MM.1S (cell line): ENCODE measurements at regions not wholly inside any gene's neighbourhood (a gene's known extent, or its start where the extent isn't known, plus 50 kb on each side); places are given as distances from the start of the nearest gene placed in this dataset.

Source experiments
- DNase-seq: peaks from one replicate; pipeline ENCODE4 v3.0.0-alpha.2; 2015
- H2AFZ ChIP-seq: fragments of 300-600 bp; sonication (generic); 2 replicates; pipeline ENCODE4 v1.6.0; 2016; ENCODE audit warnings: antibody characterized with exemption, low read length
- H3F3A ChIP-seq: fragments of 300-600 bp; sonication (generic); 2 replicates; pipeline ENCODE4 v1.6.1; 2016; ENCODE audit warnings: mild to moderate bottlenecking, antibody characterized with exemption, low read length, moderate library complexity, mixed read lengths; ENCODE audit not compliant: insufficient read depth
- H3K27ac ChIP-seq: fragments of 300-600 bp; sonication (generic); 2 replicates; pipeline ENCODE4 v1.5.1; 2016; ENCODE audit warnings: mild to moderate bottlenecking, low read length
- H3K27me3 ChIP-seq: fragments of 300-600 bp; sonication (generic); replicated peaks from 2 replicates; pipeline ENCODE4 v1.6.0; 2016; ENCODE audit warnings: low read length; ENCODE audit not compliant: insufficient read depth
- H3K36me3 ChIP-seq: fragments of 300-600 bp; sonication (generic); replicated peaks from 2 replicates; pipeline ENCODE4 v1.6.1; 2016; ENCODE audit warnings: mild to moderate bottlenecking, low read length, mixed read lengths; ENCODE audit not compliant: insufficient read depth
- H3K4me1 ChIP-seq: fragments of 300-600 bp; sonication (generic); 2 replicates; pipeline ENCODE4 v1.6.1; 2016; ENCODE audit warnings: low read length, mixed read lengths
- H3K4me2 ChIP-seq: fragments of 300-600 bp; sonication (generic); 2 replicates; pipeline ENCODE4 v1.6.0; 2016; ENCODE audit warnings: low read depth, low read length
- H3K4me3 ChIP-seq: fragments of 300-600 bp; sonication (generic); 2 replicates; pipeline ENCODE4 v1.5.1; 2016; ENCODE audit warnings: low read length, mixed read lengths
- H3K79me2 ChIP-seq: fragments of 300-600 bp; sonication (generic); 2 replicates; pipeline ENCODE4 v1.6.1; 2016; ENCODE audit warnings: mixed run types, low read length, mixed read lengths
- H3K9ac ChIP-seq: fragments of 300-600 bp; sonication (generic); 2 replicates; pipeline ENCODE4 v1.6.1; 2016; ENCODE audit warnings: low read length, mixed read lengths
- H3K9me2 ChIP-seq: fragments of 300-600 bp; sonication (generic); replicated peaks from 2 replicates; pipeline ENCODE4 v1.6.1; 2016; ENCODE audit warnings: mild to moderate bottlenecking, low read length, mixed read lengths; ENCODE audit not compliant: insufficient read depth
- H3K9me3 ChIP-seq: fragments of 300-600 bp; sonication (generic); replicated peaks from 2 replicates; pipeline ENCODE4 v1.6.1; 2016; ENCODE audit warnings: mild to moderate bottlenecking, low read length, mixed read lengths; ENCODE audit not compliant: insufficient read depth
- H4K20me1 ChIP-seq: fragments of 300-600 bp; sonication (generic); 2 replicates; pipeline ENCODE4 v1.6.1; 2016; ENCODE audit warnings: mild to moderate bottlenecking, low read length, moderate library complexity, mixed read lengths; ENCODE audit not compliant: insufficient read depth
- EZH2 ChIP-seq: fragments of 300-600 bp; sonication (generic); optimal IDR thresholded peaks from 2 replicates; pipeline ENCODE3; 2017; ENCODE audit warnings: low read depth, mild to moderate bottlenecking, antibody characterized with exemption, low read length, mixed read lengths
- EZH2phosphoT487 ChIP-seq: fragments of 300-600 bp; sonication (generic); IDR thresholded peaks from 2 replicates; pipeline ENCODE4 v1.6.1; 2018; ENCODE audit warnings: antibody characterized with exemption, low read length
- TF ChIP-seq, protein P1 (sequence below): fragments of 300-600 bp; sonication (generic); IDR thresholded peaks from 2 replicates; pipeline ENCODE4 v1.5.1; 2016; ENCODE audit warnings: antibody characterized with exemption, low read length, mixed read lengths

DNA sequence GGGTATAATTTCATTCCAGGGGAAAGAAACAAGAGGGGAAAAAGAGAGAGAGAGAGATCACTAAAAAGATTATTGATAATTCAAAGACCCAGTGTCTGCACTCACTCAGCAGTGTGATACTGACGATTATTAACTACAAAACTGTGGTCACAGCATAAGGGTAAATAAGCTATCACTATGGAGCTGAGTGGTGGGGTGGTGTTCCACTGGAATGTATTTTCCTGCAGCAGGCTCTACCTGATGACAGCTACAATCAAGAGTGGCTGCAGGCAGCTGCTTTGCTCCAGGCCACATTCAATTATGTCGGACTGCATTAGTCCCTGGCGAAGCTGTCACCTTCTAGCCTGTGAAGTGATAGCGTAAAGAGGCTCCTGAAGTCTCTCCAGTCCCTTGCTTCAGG, 122.2 kb upstream of the TFAP2D start:
- no peaks in the 10 kb centered on the region for H3K79me2 ChIP-seq
- no peaks in the 10 kb centered on the region for H3F3A ChIP-seq
- H3K9me2 ChIP-seq = no peaks in the 10 kb centered on the region
- no peaks in the 10 kb centered on the region for H3K27me3 ChIP-seq
- H2AFZ ChIP-seq = no peak overlapping the region
- no peak overlapping the region for H3K4me2 ChIP-seq
- no peaks in the 10 kb centered on the region for H3K4me1 ChIP-seq
- H3K36me3 ChIP-seq = no peaks in the 10 kb centered on the region
- no peaks in the 10 kb centered on the region for H3K9me3 ChIP-seq
- no peak overlapping the region for H3K27ac ChIP-seq
- H3K9ac ChIP-seq = no peak overlapping the region
- no peak for DNase-seq
- H4K20me1 ChIP-seq = no peaks in the 10 kb centered on the region
- TF ChIP-seq, protein P1, sequence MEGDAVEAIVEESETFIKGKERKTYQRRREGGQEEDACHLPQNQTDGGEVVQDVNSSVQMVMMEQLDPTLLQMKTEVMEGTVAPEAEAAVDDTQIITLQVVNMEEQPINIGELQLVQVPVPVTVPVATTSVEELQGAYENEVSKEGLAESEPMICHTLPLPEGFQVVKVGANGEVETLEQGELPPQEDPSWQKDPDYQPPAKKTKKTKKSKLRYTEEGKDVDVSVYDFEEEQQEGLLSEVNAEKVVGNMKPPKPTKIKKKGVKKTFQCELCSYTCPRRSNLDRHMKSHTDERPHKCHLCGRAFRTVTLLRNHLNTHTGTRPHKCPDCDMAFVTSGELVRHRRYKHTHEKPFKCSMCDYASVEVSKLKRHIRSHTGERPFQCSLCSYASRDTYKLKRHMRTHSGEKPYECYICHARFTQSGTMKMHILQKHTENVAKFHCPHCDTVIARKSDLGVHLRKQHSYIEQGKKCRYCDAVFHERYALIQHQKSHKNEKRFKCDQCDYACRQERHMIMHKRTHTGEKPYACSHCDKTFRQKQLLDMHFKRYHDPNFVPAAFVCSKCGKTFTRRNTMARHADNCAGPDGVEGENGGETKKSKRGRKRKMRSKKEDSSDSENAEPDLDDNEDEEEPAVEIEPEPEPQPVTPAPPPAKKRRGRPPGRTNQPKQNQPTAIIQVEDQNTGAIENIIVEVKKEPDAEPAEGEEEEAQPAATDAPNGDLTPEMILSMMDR = no peak
- TF ChIP-seq EZH2phosphoT487 = no peak
- TF ChIP-seq EZH2 = no peak
- H3K4me3 ChIP-seq = no peak overlapping the region

DNA sequence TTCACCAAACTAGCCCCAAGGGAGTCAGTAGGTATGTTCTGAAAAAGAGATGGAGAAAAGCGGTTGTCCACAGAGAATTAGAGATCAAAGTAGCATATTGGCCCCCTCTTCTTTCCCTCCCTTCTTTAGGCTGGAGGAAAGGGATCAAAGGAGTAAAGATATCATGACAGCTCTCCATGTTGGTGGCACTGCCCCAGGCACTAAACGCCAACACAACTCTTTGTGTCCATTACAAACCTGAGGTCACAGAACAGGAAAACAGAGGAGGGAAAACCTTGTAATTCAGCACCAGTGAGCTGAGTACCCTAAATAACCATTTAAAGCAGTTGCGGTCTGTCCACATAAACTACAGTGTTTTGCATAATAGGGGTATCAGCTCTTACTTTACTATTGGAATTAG, 113.0 kb upstream of the TFAP2D start:
- no peak overlapping the region for H3K4me2 ChIP-seq
- no peaks in the 10 kb centered on the region for H3K27me3 ChIP-seq
- H4K20me1 ChIP-seq = no peaks in the 10 kb centered on the region
- no peak for DNase-seq
- H2AFZ ChIP-seq = no peak overlapping the region
- H3K27ac ChIP-seq = no peak overlapping the region
- no peaks in the 10 kb centered on the region for H3K4me1 ChIP-seq
- no peaks in the 10 kb centered on the region for H3K9me2 ChIP-seq
- H3K36me3 ChIP-seq = no peaks in the 10 kb centered on the region
- H3K9ac ChIP-seq = no peak overlapping the region
- TF ChIP-seq EZH2phosphoT487 (no peak), EZH2 (no peak)
- TF ChIP-seq, protein P1 = no peak
- no peak overlapping the region for H3K4me3 ChIP-seq
- H3K9me3 ChIP-seq = no peaks in the 10 kb centered on the region
- H3K79me2 ChIP-seq = no peaks in the 10 kb centered on the region
- no peaks in the 10 kb centered on the region for H3F3A ChIP-seq

DNA sequence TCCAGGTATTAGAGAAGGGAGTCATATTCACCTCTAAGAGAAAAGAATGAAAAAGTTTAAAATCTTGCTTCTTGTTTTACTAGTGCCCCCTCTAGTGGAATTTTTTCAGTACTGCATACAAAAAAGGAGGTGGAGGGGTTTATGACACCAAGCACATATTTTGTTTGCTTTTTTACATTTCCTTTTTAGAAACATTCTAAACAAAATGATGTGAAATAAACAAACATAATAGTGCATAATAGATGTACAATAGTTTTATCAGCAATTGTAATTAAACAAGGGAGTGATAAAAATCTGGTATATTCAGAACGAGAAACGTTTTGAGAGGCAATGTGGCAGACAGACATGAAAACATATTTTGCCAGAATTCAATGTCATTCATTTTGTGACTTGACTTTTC, 111.0 kb upstream of the TFAP2D start:
- Histone ChIP-seq H3K79me2 (no peaks in the 10 kb centered on the region), H3K9me3 (no peaks in the 10 kb centered on the region), H3K27me3 (no peaks in the 10 kb centered on the region), H3K4me2 (no peak overlapping the region), H4K20me1 (no peaks in the 10 kb centered on the region), H3K4me1 (no peaks in the 10 kb centered on the region), H3K36me3 (no peaks in the 10 kb centered on the region), H3K27ac (no peak overlapping the region), H3K9ac (no peak overlapping the region), H2AFZ (no peak overlapping the region), H3K4me3 (no peak overlapping the region), H3F3A (no peaks in the 10 kb centered on the region), H3K9me2 (no peaks in the 10 kb centered on the region)
- TF ChIP-seq, protein P1 = peak; percentile 84
- no peak for TF ChIP-seq EZH2phosphoT487
- TF ChIP-seq EZH2 = no peak
- peak; percentile 19 for DNase-seq
